CD14-positive monocyte (primary cell): ENCODE measurements at regions not wholly inside any gene's neighbourhood (a gene's known extent, or its start where the extent isn't known, plus 50 kb on each side); places are given as distances from the start of the nearest gene placed in this dataset.

Experiments used
- DNase-seq, 3 donors: peaks; one replicate each; pipeline ENCODE4 v3.0.0-alpha.2; 2011 to 2022
- H2AFZ ChIP-seq: 2 replicates; pipeline ENCODE4 v1.6.0; 2012; ENCODE audit warnings: mild to moderate bottlenecking, low read depth, low read length, inconsistent platforms; ENCODE audit not compliant: insufficient read depth, poor library complexity, severe bottlenecking
- H3K27ac ChIP-seq, 2 donors: 1 replicate in 1 of 2; 2 replicates in 1 of 2; pipeline ENCODE4 v1.5.1; 2012 to 2013; ENCODE audit warnings: low read length in 2 of 2, control low read depth in 1 of 2, inconsistent platforms in 1 of 2, low read depth in 1 of 2, mild to moderate bottlenecking in 1 of 2
- H3K27me3 ChIP-seq, 2 donors: one replicate each; pipeline versions ENCODE4 v1.6.0 to v1.6.1; 2011 to 2013; ENCODE audit warnings: low read length in 2 of 2; ENCODE audit not compliant: control insufficient read depth in 2 of 2, insufficient read depth in 2 of 2
- H3K36me3 ChIP-seq, 2 donors: replicated peaks in 1 of 2; 1 replicate in 1 of 2; 2 replicates in 1 of 2; pipeline versions ENCODE4 v1.5.1 to v1.6.1; 2012 to 2013; ENCODE audit warnings: low read length in 2 of 2, control low read depth in 1 of 2, inconsistent platforms in 1 of 2, mild to moderate bottlenecking in 1 of 2; ENCODE audit not compliant: insufficient read depth in 2 of 2, control insufficient read depth in 1 of 2
- H3K4me1 ChIP-seq, 2 donors: 1 replicate in 1 of 2; 2 replicates in 1 of 2; pipeline versions ENCODE4 v1.5.1 to v1.6.1; 2012 to 2013; ENCODE audit warnings: low read length in 2 of 2, control low read depth in 1 of 2, inconsistent platforms in 1 of 2, mild to moderate bottlenecking in 1 of 2, moderate library complexity in 1 of 2; ENCODE audit not compliant: insufficient read depth in 2 of 2, control insufficient read depth in 1 of 2
- H3K4me2 ChIP-seq: replicated peaks from 2 replicates; pipeline ENCODE3; 2012; ENCODE audit warnings: low read length, moderate library complexity, mild to moderate bottlenecking; ENCODE audit not compliant: poor library complexity, severe bottlenecking; ENCODE audit errors: extremely low read depth
- H3K4me3 ChIP-seq, 3 experiments: fragments of 200-600 bp in 1 of 3; sonication (generic) in 1 of 3; replicated peaks in 1 of 3; 1 replicate in 2 of 3; 2 replicates in 1 of 3; pipeline ENCODE4 v1.5.1; 2011 to 2013; ENCODE audit warnings: low read length in 3 of 3, mild to moderate bottlenecking in 3 of 3, control low read depth in 2 of 3, low read depth in 2 of 3, inconsistent platforms in 1 of 3, moderate library complexity in 1 of 3
- H3K79me2 ChIP-seq: 2 replicates; pipeline ENCODE4 v1.6.0; 2012; ENCODE audit warnings: mild to moderate bottlenecking, control low read depth, inconsistent platforms, low read length, moderate library complexity; ENCODE audit not compliant: insufficient read depth
- H3K9ac ChIP-seq: 2 replicates; pipeline ENCODE4 v1.6.0; 2017; ENCODE audit warnings: low read length, mild to moderate bottlenecking; ENCODE audit not compliant: insufficient read depth, poor library complexity, severe bottlenecking
- H3K9me3 ChIP-seq, 2 donors: replicated peaks in 1 of 2; 1 replicate in 1 of 2; 2 replicates in 1 of 2; pipeline versions ENCODE4 v1.5.1 to v1.6.1; 2012 to 2013; ENCODE audit warnings: low read length in 2 of 2, control low read depth in 1 of 2; ENCODE audit not compliant: control insufficient read depth in 1 of 2, insufficient read depth in 1 of 2
- H4K20me1 ChIP-seq: 2 replicates; pipeline ENCODE4 v1.6.0; 2012; ENCODE audit warnings: mild to moderate bottlenecking, low read length, control low read depth, moderate library complexity; ENCODE audit not compliant: insufficient read depth
- H3K27ac Mint-ChIP-seq, 7 donors: one replicate each; pipeline ENCODE4 v1.8.0; 2020; ENCODE audit warnings: mild to moderate bottlenecking in 7 of 7, mixed read lengths in 7 of 7, moderate library complexity in 6 of 7, inconsistent platforms in 2 of 7
- H3K27me3 Mint-ChIP-seq, 3 donors: one replicate each; pipeline ENCODE4 v1.8.0; 2021 to 2022; ENCODE audit warnings: low read depth in 3 of 3, mild to moderate bottlenecking in 3 of 3, mixed read lengths in 3 of 3, moderate library complexity in 3 of 3, inconsistent platforms in 1 of 3
- H3K36me3 Mint-ChIP-seq, 2 donors: one replicate each; pipeline ENCODE4 v1.8.0; 2020; ENCODE audit warnings: mixed read lengths in 2 of 2, inconsistent platforms in 1 of 2, mild to moderate bottlenecking in 1 of 2
- H3K4me1 Mint-ChIP-seq: one replicate; pipeline ENCODE4 v1.8.0; 2020; ENCODE audit warnings: mild to moderate bottlenecking, mixed read lengths
- H3K4me3 Mint-ChIP-seq, 2 donors: one replicate each; pipeline ENCODE4 v1.8.0; 2020; ENCODE audit warnings: mild to moderate bottlenecking in 2 of 2, mixed read lengths in 2 of 2, moderate library complexity in 1 of 2
- H3K9me3 Mint-ChIP-seq, 7 donors: one replicate each; pipeline ENCODE4 v1.8.0; 2020 to 2022; ENCODE audit warnings: mixed read lengths in 7 of 7, mild to moderate bottlenecking in 6 of 7, moderate library complexity in 6 of 7, inconsistent platforms in 2 of 7
- CTCF ChIP-seq: fragments of 200-600 bp; IDR thresholded peaks from one replicate; pipeline ENCODE4 v1.8.0; 2022; ENCODE audit warnings: antibody characterized with exemption, mild to moderate bottlenecking
- WGBS: methylation state at CpG from one replicate; pipeline ENCODE4 v1.1.5; 2013; ENCODE audit warnings: missing lambda C conversion rate; ENCODE audit not compliant: insufficient coverage; 5-methylcytosine and 5-hydroxymethylcytosine counted together
- intact Hi-C, 2 donors: fragments of 100-400 bp; cut with micrococcal nuclease; formaldehyde crosslinking; loops; one replicate each; pipeline versions ENCODE4 v1.15.0 to v1.15.1; 2023

GRCh38 chr6:113375950-113376846 is 480.9 kb upstream of the MARCKS start:
- intact Hi-C loops = no loop called here
- no peak overlapping the region for H3K27ac Mint-ChIP-seq
- Histone ChIP-seq H3K4me2 (no peak overlapping the region), H3K9me3 (no peaks in the 10 kb centered on the region), H3K27me3 (peaks cover 0 to 4% of the 10 kb centered on the region in 2 donors), H3K4me3 (no peak overlapping the region), H3K4me1 (no peaks in the 10 kb centered on the region), H4K20me1 (no peaks in the 10 kb centered on the region), H3K79me2 (no peaks in the 10 kb centered on the region), H3K36me3 (no peaks in the 10 kb centered on the region), H3K27ac (no peak overlapping the region), H2AFZ (no peak overlapping the region), H3K9ac (no peak overlapping the region)
- H3K9me3 Mint-ChIP-seq = no peaks in the 10 kb centered on the region
- peaks cover 2 to 13% (median 11%) of the 10 kb centered on the region in 3 donors for H3K27me3 Mint-ChIP-seq
- DNase-seq = no peak
- TF ChIP-seq CTCF = no peak
- WGBS = 93% methylated on average over 3 of the region's 7 CpGs
- H3K4me1 Mint-ChIP-seq = no peaks in the 10 kb centered on the region
- H3K36me3 Mint-ChIP-seq = no peaks in the 10 kb centered on the region
- H3K4me3 Mint-ChIP-seq = no peak overlapping the region

- WGBS = no CpG with 5 or more reads among the region's 1 CpG
- H3K4me1 Mint-ChIP-seq = no peaks in the 10 kb centered on the region
- Histone ChIP-seq H3K79me2 (no peaks in the 10 kb centered on the region), H3K27ac (no peak overlapping the region), H3K4me2 (no peak overlapping the region), H3K4me3 (no peak overlapping the region), H4K20me1 (no peaks in the 10 kb centered on the region), H3K9ac (no peak overlapping the region), H3K9me3 (no peaks in the 10 kb centered on the region), H2AFZ (no peak overlapping the region), H3K36me3 (no peaks in the 10 kb centered on the region), H3K27me3 (peaks cover 0 to 5% of the 10 kb centered on the region in 2 donors), H3K4me1 (no peaks in the 10 kb centered on the region)
- TF ChIP-seq CTCF = no peak
- no peak for DNase-seq
- H3K4me3 Mint-ChIP-seq = no peak overlapping the region
- no peaks in the 10 kb centered on the region for H3K36me3 Mint-ChIP-seq
- intact Hi-C loops = no loop called here
- H3K9me3 Mint-ChIP-seq = no peaks in the 10 kb centered on the region
- H3K27ac Mint-ChIP-seq = no peak overlapping the region
- peaks cover 2 to 13% (median 11%) of the 10 kb centered on the region in 3 donors for H3K27me3 Mint-ChIP-seq
These were observed 480.3 kb upstream of the MARCKS start for GRCh38 chr6:113376847-113377165.
